GM18508 (cell line): ENCODE measurements at regions not wholly inside any gene's neighbourhood (a gene's known extent, or its start where the extent isn't known, plus 50 kb on each side); places are given as distances from the start of the nearest gene placed in this dataset.

Source experiments
- ATAC-seq: cut with Tn5 transposase; IDR thresholded peaks from one replicate; pipeline ENCODE4 v1.9.1; 2021; ENCODE audit warnings: moderate number of reproducible peaks; ENCODE audit not compliant: insufficient read depth, unreplicated experiment

DNA sequence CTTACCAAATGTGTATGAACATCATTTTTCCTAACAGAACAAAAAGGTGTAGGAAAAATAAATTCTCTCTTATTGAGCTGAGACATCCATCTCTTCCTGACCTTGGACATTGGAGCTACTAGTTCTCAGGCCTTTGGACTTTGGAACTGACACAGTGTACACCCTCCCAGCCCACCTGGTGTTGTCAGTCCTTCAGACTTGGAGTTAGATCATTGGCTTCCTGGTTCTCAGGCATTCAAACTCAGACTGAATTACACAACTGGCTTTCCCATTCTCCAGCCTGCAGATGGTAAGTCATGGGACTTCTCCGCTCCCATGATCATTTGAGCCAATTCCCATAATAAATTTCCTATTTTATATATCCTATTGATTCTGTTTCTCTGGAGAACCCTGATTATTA lies 84.8 kb upstream of the EDNRA start:
- ATAC-seq, result no peak

DNA sequence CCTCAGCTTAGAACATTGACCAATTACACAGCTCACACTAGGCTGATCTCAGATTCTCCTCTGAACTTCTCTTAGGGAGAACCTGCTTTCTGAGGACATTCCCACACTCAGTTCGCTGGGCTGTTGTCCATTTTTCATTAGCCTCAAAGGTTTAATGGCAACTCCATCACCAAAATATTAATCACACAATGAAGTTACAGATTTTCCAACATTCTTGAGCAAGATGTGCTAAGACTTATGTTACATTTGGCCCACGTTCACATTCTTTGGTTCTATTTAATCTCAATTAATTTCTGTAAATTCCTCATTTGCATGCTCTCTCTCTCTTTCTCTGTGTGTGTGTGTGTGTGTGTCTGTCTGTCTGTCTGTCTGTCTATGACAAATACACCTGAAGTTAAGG lies 82.3 kb upstream of the EDNRA start:
- ATAC-seq, result no peak

DNA sequence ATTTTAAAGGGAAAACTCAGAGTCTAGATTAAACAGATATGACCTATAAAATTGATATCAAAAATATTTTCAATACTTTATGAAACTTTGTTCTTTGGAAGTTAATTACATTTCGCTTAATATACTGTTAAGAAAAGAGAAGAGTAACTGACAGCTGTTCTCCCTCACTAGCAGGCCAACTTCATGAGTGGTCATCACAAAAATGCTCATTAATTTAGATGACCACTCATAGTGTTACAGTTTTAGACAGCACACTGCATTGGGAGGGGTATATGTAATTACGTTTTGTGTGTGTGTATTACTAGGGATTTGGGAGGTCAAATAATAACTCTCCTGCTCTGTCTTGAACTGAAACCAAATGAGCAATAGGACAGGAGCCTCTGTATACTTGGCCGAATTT lies 80.2 kb upstream of the EDNRA start:
- no peak for ATAC-seq

DNA sequence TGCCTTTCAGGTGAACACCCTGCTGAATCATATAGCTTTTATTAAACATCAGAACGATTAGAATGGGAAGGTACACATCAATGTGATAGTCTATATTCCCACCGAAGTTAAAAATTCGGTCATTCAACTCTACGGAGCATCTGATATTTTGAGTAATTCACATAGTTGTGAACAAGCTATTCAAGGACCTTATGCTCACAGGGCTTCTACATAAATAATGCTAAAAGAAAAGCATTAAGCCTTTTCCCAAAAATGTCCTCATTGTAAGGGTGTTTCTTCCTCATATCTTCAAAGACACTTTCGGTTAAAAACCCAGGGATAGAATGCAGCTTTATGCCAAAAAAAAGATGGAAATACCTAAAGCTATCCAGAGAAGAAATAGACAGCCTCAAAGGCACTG lies 79.7 kb upstream of the EDNRA start:
- no peak for ATAC-seq

- no peak for ATAC-seq
Observed at GRCh38 chr4:147407261-147408045, 73.4 kb upstream of the EDNRA start.

DNA sequence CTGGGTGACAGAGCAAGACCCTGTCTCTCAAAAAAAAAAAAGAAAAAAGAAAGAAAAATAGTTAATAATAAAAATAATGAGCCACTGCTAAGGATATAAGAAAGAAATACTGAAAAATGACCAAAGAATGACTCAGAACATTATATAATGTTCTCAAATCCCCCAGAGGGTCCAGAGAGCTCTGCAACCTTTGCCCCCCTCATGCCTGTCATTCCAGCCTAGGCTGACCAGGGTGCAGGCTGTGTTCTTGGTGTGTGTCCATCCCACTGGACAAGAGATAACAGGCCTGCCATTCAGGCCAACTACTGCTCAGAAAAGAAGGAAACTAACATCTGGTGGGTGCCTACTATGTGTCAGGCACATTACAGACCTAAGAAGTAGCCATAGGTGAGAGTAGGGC lies 72.7 kb upstream of the EDNRA start:
- ATAC-seq, result no peak

- ATAC-seq, result no peak
Observed at GRCh38 chr4:147409350-147409749, 71.5 kb upstream of the EDNRA start.

GRCh38 chr4:147418226-147418625 lies 62.7 kb upstream of the EDNRA start:
- ATAC-seq, result no peak

- no peak for ATAC-seq
Observed at GRCh38 chr4:147421456-147421855, 59.4 kb upstream of the EDNRA start.

DNA sequence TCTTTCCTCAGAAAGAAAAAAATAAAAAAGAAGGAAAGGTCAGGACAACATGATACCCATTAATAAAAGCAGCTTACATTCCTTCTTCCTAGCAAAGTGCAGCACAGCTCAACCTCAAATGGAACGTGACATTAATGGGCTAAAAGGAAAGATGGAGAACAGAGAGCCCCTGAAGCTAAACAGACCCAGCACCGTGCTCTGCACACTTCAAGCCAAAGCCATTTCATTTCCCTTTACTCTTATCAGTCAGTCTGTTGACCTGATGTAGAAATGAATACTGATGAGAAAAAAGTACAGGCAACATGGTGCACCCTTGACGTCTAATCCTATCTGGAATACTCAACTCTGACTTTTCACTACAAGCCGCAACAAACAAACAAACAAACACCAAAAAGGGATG lies 57.7 kb upstream of the EDNRA start:
- no peak for ATAC-seq

DNA sequence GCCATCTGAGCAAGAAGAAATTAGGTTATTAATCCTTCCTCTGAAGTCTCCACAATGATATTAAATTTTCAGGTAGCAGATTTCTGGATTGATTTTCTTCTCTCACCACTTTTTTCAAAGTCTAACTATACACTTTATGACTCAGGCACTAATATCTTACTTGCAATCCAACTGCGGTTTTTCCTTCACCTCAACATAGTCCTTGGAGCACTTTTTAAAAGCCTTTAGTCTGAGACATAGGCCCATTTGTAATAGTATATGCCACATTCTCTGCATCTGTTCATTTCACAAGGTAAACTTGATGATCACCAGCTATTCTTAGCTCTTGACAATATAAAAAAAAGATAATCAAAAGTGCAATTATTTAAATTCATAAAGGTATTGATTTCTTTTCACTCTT lies 55.9 kb upstream of the EDNRA start:
- ATAC-seq, result no peak

GRCh38 chr4:147428583-147428982 lies 52.3 kb upstream of the EDNRA start:
- ATAC-seq, result no peak

DNA sequence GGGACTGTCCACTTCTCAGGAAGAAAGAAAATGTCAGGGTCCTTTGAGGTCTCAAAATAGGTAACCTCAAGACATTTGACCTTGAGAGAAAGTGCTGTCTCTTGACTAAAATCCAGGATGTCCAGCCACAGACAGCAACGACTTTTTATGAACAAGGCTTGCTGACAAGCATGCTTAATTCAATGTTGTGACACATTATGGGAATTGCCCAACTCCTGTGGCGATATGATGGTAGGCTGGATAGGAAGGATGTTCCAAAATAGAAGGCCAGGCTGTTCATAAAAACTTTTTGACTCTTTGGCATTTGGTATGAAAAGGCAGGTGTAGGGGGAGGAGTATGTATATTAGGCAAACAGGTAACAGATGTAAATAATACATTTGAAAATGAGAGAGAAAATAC lies 50.8 kb upstream of the EDNRA start:
- ATAC-seq, result no peak
